Hippocampal formation (tissue), 2 donors: ENCODE measurements at regions not wholly inside any gene's neighbourhood (a gene's known extent, or its start where the extent isn't known, plus 50 kb on each side); places are given as distances from the start of the nearest gene placed in this dataset.

ENCODE experiments used
- DNase-seq, 2 donors: peaks; one replicate each; lab custom pipeline; 2025; lab: John Stamatoyannopoulos, UW

DNA sequence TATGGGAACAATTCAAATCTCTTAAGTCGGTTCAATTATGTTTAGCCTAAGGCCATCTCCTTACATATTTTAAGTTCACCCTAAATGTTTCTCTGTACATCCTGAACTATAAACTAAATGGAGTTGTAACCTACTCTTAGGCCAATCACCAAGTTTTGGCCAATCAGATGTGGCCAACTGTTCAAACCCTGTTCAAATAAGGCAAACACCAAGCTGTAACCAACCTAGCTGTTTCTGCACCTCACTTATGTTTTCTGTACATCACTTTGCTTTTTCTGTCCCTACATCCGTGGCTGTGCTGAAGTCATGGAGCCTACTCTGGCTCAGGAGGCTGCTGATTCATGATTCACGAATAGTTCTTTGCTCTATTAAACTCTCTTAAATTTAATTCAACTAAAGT lies 165.3 kb downstream of the GASK1B start:
- DNase-seq: no peak

DNA sequence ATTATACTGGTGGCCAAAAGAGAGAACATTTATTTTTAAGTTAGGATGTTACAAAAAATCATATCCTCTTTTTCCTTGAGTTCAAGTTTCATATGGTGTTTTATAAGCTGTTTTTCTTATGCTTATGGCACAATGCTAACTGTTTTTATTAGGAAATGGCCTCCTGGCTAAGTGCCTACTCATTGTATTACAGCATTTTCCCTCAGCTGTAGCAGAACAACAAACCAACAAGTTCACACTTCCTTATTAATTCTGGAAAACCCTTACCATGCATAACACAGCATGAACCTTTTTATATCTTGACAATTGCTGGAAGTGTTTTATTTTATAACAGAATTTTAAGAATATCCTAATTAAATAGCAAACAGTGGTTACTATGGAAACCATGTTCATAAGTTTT lies 165.8 kb downstream of the GASK1B start:
- no peak for DNase-seq

DNA sequence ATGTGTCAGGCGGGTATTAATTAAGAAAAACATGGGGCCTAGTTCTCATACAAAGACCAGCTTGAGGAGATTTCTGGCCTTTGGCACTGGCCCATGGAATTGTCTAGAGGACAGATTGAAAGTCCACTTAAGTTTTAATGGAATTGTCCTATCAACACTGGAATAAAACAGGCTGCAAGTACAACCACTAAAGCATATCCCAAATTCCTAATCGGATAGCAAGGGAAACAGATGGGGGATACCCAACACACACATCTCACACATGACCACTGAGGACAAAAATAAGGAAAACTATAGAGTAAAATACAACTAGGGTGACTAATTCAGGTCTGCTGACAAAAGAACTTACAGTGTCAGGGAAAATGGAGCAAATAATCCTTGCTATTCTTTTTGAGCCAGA lies 167.8 kb downstream of the GASK1B start:
- DNase-seq: no peak

DNA sequence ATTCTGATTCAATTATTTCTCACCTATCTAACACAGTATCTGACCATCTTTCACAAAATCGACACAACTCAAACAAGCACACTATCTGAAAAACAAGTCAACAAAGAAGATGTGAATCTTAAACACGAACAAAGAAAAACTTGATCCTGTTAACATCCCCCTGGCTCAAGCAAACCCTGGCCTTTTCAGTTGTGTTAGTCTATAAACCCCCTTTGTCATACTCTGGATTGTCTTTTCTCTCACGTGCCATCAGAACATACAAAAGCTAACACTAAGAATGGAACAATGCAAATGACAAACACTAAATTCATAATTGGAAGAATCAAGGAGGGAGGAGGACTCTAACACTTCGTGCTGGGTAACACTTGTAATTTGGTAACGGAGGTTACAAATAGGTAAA lies 168.7 kb downstream of the GASK1B start:
- DNase-seq: no peak

DNA sequence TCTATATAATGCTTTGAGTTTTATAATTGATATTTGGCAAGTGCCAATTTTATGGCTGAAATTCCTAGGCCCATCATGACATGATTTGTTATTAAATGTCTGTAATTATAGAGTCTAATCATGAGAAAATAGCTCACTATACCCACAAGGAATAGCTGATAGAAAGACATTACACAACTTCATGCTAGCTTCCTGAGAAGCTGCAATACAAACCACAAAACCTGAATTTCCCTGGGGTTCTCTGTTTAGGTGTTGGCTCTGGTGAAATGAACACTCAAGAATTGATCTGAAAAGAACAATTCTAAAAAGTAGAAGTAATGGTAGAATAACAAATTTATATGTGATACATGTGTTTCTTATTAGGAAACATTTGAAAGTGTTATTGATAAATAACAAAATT lies 169.6 kb downstream of the GASK1B start:
- no peak for DNase-seq

DNA sequence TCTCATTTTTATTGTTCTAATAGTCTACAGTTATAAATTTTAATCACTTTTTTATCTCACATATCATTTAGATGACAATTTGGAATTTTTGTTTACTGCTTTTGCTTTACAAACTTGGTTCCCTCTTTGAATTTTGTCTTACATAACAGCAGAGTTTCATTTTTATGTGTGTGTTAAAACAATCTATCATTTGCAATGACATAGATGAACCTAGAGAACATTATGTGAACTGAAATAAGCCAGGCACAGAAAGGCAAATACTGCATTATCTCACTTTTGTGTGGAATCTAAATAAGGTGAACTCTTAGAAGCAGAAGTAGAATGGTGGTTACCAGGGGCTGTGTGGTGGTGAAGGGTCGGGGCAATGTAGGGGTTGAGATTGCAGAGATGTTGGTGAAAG lies 170.7 kb downstream of the GASK1B start:
- DNase-seq: no peak

DNA sequence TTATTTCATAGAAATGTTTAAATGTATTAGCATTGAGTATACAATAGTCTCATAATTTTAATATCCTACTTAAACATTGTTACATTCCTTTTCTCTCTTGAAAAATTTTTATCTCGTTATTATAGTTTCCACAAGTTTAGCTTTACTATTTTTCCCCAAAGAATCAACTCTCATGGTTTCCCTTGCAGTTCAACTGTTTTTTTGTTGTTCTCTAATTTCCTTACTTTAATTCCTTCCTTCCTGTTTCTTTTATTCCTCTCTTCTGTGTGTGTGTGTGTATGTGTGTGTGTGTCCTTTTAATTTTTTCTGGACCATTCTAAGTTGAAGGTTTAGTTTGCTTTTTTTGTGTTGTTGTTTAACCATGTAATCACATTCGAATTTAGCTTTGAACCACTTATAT lies 171.1 kb downstream of the GASK1B start:
- no peak for DNase-seq

DNA sequence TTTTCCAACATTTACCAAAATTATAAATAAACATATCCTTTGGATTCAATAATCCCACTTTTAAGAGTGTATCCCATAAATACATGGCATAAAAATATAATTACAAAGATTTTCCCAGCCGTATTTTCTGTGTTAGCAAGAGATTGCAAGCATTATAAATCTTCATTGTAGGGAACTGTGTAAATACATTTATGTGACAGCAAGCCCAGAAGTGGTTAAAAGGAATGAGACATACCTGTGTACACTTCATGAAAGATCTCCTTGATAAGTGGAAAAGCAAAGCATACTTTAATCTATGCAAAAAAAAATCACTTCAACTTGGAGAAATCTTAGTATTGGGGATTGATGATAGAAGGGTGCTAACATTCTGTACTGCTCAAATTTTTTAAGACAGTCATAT lies 173.1 kb downstream of the GASK1B start:
- no peak for DNase-seq

DNA sequence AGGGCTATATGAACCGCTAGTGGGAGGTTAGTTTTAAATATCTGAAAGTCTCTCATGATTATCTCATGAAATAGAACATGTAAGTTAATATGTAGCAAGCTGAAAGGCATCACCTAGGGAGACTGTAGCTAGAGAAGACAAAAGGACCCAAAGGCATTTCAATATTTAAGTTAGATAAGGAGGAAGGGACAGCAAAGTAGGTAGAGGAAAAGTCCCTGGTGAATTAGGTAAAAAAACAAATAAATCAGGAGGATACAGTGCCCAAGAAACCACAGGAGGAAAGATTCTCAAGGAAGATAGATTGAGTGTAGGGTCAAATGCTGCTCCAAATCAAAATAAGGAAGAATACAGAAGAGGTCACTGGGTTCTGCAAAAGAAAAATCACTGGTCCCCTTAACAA lies 175.5 kb downstream of the GASK1B start:
- DNase-seq: no peak

DNA sequence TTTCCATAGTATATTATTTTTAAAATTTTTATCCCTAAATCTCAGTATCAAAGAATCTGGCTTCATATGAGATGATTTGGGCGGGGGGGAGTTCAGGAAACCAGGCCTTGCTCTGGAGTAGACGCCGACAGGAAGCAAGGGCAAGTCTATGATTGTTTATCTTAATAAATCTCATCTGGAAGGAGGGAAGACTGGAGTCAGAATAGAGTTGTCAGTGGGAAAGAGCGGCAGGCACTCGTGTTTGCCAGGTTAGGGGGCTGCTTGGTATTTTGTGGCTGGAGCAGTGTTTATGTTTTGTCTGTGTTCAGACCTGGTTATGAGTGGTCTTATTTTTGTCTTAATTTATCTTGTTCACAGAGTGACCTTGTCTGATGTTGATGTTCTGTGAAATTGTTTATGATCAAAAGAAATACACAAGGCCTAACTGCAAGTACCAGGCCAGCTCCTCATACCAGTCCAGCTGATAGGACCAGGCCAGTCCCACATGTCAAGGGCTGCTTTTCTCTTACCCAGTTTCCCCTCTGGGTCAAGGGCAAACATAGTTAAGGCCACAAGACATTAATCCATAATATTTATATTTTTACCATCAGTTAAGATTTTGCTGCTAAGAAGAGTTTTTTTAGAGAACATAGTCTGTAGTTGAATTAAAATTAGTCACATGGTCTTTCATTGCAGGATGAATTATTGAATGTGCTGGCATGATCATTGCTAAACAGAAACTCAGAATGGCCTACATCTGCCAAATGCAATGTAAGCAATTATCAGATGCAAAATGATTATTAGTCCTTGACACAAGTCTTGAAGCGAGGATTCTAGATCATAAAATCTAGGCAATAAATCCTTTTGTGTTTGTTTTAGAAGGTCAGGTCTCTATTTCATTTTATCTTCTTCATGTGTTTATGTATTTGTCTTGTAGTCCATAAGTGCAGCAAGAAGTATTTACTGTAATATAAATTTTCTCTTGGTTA lies 176.5 kb downstream of the GASK1B start:
- DNase-seq: no peak

DNA sequence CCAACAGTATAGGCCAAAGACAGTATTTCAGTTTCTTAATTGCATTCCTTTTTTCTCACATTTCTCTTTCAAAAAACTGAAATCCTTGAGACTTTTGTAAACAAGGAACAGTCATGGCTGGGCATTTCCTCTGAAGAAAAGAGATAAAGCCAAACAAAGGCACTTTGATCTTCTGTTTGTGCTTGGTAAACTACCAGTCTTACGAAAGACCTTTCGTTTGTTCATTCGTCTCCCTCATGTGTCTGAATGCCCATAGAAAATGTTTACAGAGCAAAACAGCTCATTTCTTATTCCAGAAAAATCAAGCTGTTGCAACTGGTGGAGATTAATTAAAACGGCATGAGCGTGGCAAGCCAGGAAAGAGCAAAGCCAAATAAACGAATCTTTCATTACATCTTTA lies 178.0 kb downstream of the GASK1B start:
- no peak for DNase-seq

DNA sequence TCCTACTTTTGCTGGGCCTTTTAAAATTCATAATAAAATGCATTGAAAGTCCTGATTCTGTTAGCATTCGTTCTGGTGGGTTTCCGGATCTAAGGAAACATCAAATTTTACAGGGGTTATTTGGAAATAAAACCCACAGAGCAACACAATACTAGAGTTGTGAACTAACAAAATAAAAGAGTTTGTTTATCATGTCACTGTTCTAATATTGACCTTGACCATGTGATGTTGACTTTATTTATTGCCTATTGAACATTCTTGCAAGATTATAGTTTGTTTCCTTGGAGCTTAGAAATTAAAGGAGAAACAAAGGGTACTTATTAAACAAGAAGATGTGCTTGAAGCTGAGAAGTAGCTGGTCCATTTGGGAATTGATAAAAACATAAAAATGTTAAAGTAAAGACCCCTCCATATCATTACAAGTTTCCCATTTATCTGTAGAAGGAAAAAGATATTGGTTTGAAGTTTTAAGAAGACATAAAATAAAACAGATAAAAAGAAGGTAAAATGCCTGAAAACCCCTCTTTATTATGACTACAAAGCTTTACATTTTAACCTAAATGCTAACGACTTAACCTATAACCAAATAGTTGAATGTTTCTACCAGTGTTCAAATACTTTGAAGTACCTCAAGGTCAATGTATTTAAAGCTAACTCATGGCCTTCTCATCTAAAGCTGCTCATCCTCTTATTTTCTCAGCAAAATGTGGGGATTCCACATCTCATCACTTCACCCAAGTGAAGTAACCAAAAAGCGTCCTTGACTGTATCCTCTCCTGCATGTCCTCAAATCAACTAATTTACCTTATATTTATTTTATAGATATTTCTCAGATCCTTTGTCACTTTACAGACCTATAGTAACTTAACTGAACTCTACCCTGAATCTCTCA lies 179.6 kb downstream of the GASK1B start:
- no peak for DNase-seq

DNA sequence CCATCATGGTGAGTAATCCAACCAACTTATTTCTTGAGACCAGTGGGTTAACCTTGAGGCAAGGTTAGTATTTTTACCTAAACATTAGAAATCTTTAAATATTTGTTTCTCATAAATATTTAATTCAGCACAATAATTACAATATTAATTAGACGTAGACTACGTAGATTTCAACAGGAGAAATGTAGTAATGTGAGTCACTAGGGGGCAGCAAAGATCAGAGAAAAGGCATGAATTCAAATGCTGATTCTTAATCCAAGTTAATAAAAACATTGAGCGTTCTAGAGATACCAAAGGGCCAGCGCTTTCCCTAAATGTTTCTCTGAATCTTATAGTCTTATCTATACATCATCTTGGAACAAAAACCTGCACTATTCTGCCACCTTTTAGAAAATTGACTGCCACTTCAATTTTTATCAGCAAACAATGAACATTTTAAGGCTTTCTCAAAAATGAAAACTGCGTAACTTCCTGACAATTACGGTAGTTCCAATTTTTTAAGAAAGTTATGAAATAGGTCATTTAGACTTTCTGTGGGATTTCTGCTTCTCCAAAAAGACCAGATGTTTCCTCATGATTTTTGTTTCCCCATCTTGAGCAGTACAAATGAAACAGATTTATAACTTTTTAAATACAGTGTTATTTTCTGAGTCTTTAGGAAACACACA lies 180.7 kb downstream of the GASK1B start:
- DNase-seq: peak; percentile 2 to 86

DNA sequence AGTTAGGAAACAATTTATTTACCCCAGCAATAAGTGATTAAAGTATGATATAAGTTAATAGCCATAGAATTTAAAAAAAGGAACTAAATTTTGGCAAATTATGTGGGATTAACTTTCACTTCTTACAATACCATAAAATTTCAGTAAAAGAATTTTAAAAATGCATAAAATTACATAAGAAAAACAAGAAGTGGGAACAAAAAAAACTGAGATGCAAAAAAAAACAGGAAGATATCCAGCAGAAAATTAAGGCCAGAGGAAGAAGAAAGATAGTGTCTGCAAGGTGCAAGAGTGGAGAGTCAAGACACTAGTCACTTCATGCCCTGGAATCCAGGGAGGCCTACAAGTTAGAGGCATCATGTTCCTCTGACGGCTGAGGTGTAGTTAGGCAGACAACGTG lies 184.2 kb downstream of the GASK1B start:
- DNase-seq: no peak

DNA sequence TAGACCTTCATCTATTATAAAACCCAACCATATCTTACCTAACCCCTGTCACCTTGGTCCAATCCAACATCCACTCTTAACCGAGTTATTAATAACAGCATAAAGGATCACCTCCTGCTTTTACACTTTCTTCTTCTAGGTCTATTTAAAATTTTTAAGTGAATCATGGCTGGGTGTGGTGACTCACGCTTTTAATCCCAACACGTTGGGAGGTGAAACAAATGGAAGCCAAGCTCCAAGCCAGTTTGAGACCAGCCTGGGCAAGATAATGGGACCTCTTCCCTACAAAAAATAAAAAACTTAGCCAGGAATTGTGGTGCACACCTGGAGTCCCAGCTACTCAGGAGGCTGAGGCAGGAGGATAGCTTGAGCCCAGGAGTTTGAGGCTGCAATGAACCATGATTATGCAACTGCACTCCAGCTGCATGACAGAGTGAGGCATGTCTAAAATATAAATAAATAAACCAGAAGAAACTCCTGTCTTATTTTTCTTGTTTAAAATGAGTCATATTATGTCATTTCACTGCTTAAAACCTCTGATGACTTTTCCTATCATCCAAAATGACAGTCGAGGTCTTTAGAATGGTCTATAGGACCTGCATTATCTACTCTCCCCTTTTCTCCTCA lies 188.4 kb downstream of the GASK1B start:
- no peak for DNase-seq

DNA sequence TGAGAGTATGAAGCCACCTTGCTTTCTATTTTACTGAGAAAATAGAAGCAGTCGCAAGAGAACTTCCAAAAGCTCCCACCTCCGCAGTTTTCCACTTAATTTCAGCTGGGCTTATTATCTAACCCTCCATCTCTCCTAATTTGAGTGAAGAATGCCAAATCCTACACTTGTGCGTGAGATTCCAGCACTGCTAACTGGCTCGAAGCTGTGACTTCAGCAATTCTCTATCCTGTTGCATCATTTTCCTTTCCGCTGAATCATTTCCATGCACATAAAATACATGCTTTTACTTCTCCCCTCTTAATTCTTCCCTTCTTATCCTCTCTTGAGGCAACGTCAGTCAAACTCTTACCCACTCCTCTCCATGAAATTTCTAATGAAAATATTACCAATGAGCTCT lies 189.5 kb downstream of the GASK1B start:
- DNase-seq: no peak

DNA sequence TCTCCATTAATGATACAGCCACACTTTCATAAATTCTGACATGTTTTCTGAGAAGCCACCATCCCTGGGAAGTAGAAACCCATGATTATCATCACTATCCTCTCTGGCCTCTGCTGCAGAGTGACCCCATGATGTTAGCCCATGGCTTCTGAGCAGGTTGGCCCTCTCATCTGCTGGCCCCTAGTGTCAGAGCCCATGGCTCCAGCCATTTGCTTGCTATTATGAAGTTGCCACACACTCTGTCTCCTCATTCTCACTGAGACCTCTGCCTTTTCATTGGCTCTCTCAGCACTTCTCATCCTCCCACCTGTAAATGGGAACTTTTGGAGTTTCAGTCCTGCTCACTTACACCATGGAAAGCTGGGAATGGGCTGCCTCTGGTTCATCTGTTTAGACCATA lies 192.7 kb downstream of the GASK1B start:
- no peak for DNase-seq

DNA sequence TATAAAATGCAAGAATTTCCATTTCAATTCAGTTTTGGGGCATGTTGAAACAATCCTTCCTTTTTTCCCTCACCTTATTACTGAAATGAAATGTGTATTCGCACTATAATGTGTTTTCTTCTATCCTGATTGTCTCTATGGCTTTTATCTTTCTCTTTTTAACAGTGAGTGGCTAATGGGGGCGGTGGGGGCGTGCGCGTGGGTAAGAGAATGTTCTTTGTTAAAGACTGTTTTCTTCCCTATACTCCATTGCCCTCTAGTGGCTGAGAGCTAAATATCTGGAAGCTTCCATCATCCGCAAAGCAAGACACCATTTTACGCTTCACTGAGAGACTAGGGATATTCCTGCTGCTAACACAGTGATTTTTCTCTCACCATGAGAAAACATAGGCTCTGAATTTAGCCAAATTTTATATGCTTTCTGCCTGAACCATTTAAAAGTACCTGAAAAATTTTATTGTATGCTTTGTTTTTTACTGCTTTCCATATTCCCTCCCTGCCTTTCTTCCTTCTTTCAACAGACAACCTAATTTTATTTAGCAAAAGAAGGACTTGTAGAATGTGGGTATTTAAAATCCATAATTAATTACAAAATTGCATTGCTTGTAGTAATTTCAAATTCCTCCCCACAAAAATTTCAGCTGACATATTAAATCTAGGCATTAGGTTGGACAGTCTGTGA lies 194.0 kb downstream of the GASK1B start:
- DNase-seq: peak; percentile 36 to 90

DNA sequence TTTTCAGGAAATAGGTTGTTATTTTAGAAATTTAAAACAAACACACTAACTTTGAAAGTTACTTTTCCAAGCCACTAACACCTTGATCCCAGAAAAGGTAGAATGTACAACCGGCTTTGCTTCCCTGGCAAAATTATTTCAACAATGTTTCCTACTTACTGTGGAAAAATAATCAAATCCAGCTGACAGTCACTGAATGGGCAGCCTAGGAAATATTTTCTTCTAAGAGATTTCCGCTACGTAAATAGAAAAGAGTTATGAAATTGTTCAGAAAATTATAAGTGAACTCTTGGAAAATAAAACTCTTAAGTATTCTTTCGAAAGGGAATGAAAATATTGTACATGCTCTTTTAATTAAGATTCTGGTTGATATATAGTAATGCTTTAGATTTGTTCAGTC lies 195.7 kb downstream of the GASK1B start:
- no peak for DNase-seq

DNA sequence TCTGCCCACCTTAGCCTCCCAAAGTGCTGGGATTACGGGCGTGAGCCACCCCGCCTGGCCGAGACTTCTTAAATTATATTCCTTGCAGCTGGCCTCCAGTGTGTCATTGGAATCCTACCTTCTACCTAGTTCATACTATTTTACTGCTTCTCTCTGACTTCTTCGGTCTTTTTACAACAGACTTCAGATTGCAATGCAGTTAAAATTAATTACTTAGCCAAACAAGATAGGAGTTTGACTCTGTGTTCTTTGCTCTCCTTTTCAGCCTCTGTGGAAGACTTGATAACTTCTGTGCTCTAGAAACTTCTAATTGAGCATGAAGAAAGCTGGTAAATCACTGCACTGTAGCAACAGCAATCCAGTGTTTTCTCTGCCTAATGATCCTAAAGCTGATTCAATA lies 199.5 kb downstream of the GASK1B start:
- no peak for DNase-seq

DNA sequence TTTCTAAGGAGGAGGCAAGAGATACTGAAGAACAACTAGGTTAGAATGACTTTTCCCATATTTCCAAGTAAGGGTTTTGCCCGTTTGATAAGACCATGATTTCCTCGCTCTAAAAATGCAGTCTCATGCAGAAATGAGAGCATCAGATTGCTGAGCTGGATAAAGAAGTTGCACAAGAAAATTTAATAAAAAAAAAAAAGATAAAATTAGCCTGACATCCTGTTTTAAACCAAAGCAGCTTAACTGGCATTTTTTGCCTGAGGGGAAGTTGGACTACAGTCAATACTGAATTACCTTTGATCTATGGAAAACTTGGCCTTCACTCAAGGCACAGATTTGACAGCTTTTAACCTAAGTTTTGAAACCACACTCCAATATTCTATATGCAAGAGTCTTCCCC lies 208.4 kb downstream of the GASK1B start:
- DNase-seq: no peak
